ENCODE measurements at regions not wholly inside any gene's neighbourhood (a gene's known extent, or its start where the extent isn't known, plus 50 kb on each side); places are given as distances from the start of the nearest gene placed in this dataset.
"Not testable (repeated sequence)": the region's sequence is repeated elsewhere in the genome, so short reads cannot be mapped to it uniquely, and the experiment has no call there.

GRCh38 chr3:144480416-144480919, 508.8 kb downstream of the DIPK2A start:
- DNase-seq = no peak

DNA sequence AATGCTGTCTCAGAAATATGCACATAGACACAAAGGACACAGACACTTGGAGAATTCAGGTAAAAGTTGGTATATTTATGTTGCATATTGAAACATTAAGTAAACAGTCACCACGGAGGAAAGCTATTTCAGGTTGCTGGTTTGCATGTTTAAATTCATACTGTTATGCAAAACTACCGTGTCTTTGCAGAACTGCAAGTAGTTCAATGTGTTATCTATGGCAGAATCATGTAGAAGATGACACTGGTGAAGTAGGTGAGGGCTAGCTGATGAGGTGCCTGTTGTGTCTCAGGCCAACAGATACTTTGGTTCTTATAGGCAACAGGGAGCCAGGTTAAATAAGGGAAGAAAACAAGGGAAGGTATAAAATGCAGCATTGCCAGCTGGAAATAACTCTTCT, 511.3 kb downstream of the DIPK2A start:
- no peak for DNase-seq

DNA sequence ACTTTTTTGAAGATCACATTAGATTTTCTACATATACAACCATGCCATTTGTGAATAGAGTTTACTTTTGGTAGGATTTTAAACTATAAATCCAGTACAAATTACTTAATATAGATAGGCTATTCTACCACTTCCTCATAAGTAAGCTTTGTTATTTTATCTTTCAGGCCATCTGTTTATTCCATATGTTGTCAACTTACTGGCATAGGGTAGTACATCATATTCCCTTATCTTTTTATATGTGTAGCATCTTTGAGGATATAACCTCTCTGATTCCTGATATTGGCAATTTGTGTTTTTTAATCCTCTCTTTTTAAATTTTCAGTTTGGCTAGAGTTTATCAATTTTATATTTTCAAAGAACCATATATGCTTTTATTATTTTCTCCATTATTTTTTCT, 515.4 kb downstream of the DIPK2A start:
- DNase-seq = no peak

DNA sequence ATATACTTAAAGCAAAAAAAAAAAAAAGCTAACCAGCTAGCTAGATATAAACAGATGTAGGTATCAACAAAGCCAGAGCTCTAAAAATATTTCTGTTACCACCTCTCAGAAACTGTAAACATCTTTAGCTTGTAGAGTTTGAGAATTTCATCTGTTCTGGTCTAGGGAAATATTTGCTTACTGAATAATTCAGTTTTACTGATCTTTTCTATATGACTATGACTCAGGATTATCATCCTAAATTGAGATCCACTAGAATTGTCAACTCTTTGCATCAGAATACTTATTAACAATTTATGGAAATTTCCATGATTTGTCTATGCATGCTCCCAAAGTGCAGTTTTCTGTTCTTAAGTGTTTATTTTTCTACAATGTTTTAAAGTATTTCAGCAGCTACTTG, 517.3 kb downstream of the DIPK2A start:
- no peak for DNase-seq

DNA sequence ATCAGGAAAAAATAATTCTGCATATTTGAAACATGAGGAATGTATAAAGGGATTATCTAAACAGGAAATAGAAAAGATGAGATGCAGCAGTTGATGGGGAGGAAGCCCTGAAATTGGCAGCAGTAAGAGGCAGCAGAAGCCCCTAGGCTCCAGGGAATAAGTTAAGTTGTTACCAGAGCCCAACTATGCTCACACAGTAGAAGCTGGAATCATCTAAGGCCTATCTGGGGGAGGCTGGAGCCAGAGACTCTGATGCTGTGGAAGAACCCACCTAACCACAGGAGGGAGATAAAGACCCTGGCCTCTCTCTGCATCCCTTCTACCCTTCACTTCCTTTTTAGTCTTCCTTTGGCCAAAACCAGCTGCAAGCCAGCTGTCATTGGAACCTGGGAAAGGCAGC, 519.7 kb downstream of the DIPK2A start:
- DNase-seq = no peak

GRCh38 chr3:144494651-144495050, 523.0 kb downstream of the DIPK2A start:
- not testable (repeated sequence) for DNase-seq

DNA sequence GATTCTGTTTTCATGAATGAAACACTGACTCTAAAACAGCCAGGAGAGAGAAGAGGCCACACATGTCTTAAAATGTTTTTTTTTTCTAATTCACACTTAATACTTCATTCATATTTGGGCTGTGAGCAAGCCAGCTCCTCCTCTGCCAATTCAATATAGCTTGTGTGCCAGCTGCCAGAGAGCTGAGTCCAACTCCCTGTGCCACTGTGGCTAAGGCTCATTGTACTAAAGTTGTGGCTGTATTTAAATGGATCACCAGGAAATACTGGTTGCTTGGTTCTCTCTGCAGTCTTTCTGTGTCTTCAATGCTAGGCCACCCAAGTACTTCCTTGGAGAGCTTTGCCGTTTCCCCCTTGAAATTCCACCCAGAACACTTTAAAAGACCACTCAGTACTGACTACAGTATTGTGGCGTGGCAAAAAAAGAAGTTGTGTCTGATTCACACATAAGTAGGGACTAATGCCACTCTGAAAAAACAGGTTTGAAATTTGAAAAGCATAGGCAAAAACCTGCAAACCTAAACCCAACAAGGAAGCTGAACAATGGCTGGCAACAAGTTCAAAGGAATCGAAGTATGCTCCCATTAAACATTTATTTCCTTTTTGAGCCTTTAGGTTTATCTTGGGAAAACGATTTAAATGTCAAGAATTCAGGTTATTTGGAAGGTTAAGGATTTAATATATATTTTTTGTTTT, 524.7 kb downstream of the DIPK2A start:
- no peak for DNase-seq

- no peak for DNase-seq
Measured at GRCh38 chr3:144497452-144497851, 525.8 kb downstream of the DIPK2A start.

DNA sequence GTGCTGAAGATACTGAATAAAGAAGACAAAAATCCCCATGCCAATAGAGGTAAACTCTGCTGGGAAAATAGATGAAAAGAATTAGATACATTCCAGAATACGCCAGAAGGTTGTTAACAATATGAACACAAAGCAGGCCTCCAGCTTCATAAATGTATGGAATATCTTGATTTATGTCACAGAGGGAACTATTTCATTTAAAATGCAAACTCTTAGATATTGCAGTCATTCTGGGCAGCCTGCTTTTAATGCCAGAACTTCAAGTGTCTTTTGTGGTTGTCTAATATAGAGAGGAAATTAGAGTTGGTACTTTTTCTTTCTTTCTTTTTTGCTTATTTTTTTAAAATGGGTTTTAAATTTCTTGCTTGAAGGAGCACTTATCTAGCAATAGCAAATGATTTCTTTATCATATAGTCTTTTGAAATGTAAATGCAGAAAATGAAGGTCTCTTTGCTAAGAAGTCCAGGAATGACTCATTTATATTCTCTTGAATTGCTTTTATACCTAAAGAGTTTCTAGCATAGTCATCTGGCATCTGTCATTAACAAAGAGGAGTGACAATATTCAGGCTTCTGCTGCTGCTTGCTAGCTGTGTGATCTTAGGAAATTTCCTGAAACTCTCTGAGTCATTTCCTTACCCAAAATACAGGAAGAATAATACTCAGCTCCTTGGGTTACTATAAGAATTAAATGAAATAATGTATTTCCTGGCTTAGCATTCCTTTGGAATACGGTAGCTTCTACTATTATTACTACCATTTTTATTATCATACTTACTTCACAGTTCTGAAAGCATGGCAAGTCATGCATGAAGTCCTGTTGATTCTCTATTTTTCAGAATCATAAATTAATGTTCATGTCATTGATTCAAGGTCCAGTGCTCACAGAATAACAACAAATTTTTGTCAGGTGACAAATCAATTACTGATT, 527.6 kb downstream of the DIPK2A start:
- no peak for DNase-seq

DNA sequence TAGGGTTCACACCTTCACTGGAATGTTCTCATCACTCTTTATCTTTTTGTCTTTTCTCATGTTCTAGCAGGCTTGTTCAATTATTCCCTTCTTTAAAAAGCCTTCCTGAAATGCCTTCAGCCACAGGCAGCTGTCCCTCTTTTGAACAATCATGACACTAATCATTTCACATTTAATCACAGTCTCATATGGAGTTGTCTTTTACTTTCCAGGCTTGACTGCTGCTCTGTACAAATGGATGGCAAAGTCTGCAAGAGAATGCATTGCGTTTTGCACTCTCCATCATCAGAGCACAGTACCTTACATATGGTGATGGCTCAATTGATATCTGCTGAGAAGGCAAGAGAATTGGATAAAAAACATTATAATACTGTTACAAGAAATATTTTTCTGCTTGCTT, 529.8 kb downstream of the DIPK2A start:
- DNase-seq = no peak

GRCh38 chr3:144502402-144502801, 530.8 kb downstream of the DIPK2A start:
- no peak for DNase-seq

- not testable (repeated sequence) for DNase-seq
Measured at GRCh38 chr3:144506375-144506774, 534.8 kb downstream of the DIPK2A start.

GRCh38 chr3:144511346-144511745, 539.7 kb downstream of the DIPK2A start:
- DNase-seq = no peak

DNA sequence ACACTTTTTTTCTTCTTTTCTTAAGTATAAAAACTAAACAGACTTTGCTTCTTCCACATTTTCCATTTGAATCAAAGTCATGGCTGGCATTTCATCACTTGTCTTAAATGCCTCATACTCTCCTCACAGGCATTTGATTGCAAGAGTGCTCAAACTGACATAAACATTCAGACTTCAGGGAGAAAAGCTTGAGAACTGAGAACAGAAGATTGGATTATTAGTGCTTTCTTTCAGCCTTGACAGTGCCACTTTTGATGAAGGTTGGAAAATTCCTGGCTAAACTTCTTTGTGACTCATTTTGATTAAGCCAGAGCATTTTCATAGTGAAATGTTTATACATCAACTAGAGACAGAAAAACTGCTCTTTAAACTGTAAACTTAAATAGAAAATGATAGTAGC, 544.4 kb downstream of the DIPK2A start:
- no peak for DNase-seq

DNA sequence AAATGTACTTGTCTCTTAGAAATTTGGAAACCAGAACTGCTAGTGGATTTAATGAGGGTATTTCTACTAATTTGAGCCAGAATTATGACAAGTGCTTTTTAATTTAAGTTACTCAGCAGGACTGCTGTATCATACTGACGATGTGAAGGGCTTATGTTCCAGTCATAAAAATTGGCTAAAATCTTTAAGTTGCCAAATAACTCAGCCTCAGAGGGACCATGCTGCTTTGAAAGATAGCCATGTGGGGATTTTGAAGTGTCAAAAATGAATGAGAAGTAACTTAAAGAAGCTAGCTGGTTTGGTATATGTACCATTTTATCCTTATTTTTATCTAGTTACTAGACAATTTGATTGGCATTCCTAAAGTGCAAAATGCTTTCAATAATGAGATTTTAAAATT, 545.0 kb downstream of the DIPK2A start:
- DNase-seq = no peak

- DNase-seq = no peak
Measured at GRCh38 chr3:144521131-144521530, 549.5 kb downstream of the DIPK2A start.

DNA sequence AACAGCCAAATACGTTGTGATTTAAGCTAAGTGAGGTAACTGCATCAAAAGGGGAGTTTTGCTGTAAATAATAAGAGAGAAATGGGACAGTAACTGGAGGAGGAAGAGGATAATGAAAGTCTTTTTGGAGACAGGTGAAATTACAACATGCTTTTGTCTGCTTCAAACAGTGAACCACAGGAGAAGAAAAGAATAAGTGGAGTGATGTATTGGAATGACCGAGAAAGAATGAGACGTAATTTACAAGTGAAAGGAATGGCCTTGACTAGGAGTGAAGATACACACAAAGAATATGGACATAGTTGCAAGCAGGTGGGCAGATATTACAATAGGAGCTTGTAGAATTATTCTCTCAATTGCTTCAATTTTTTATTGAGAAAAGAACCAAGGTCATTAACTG, 550.8 kb downstream of the DIPK2A start:
- DNase-seq = no peak

DNA sequence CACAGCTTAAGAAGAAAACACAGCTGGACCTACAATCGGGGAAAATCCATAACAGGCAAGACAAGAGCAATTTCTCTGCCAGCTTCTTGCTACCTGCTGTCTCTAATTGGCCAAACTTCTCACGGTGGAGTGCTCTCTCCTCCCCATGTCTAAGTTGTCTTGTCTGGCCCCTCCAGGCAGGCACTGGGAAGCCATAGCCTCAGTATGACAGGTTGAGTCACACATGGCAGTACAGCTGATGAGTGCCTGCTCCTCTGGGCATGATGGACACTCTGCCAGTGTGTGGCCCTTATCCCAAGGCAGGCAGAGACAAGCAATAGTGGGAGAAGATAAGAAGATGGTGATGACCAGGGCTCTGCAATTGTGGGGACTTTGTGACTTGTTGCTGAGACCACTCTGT, 551.8 kb downstream of the DIPK2A start:
- DNase-seq = no peak

GRCh38 chr3:144524531-144524930, 552.9 kb downstream of the DIPK2A start:
- DNase-seq = no peak

- DNase-seq = no peak
Measured at GRCh38 chr3:144529566-144529965, 557.9 kb downstream of the DIPK2A start.

DNA sequence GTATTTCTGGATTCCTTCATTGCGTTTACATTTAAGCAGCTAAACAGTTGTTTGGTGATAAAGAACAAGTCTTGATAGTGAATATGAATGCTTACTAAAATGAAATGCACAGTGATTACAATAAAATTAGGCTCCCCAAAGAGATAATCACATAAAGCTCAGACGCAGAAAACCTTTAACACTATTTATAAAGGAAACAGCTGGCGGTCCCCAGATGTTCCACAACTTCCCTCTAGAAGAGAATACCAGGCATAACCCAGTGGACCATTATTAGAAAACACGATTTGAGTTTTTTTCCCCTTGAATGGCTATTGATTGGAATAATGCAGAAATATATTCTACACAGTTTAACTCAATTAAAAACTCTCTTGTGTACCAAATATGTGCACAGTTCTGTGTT, 573.2 kb downstream of the DIPK2A start:
- DNase-seq = no peak

- no peak for DNase-seq
Measured at GRCh38 chr3:144546539-144546938, 574.9 kb downstream of the DIPK2A start.

DNA sequence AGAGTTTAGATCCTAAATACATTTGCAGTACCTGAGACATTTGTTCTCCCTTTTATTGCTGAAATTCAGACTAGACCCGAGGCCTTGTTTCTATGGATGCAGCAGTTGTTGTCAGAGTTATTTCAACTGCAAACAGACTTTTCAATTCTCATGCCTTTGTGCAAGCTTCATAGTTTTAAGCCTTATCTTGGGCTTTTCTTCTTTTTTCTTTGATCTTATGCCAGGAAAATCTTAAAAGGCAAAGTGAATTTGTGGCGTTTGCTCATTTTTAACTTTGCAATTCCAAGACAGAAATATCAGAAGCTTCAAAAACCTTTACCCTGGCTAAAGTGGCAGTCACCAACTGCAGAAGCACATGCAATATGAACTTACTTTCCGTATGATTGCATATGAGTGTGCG, 576.7 kb downstream of the DIPK2A start:
- no peak for DNase-seq

- no peak for DNase-seq
Measured at GRCh38 chr3:144549166-144549565, 577.5 kb downstream of the DIPK2A start.
